ENCODE measurements at regions not wholly inside any gene's neighbourhood (a gene's known extent, or its start where the extent isn't known, plus 50 kb on each side); places are given as distances from the start of the nearest gene placed in this dataset.
"Not testable (repeated sequence)": the region's sequence is repeated elsewhere in the genome, so short reads cannot be mapped to it uniquely, and the experiment has no call there.

- H3K4me3 ChIP-seq (ENCODE audit: low read depth in 1 of 2, low read length in 2 of 2); H3K4me1 ChIP-seq (ENCODE audit: insufficient read depth, low read length); H3K36me3 ChIP-seq (ENCODE audit: insufficient read depth, low read length); H3K27ac ChIP-seq (ENCODE audit: low read depth, low read length); H3K9me3 ChIP-seq (ENCODE audit: low read length); H3K27me3 ChIP-seq (ENCODE audit: control insufficient read depth in 1 of 2, insufficient read depth in 2 of 2, low read length in 2 of 2); H3K9ac ChIP-seq (ENCODE audit: low read length): not testable (repeated sequence)
These were observed 570.8 kb upstream of the PTGER4 start for GRCh38 chr5:40108764-40109390.

- H3K4me1 ChIP-seq (ENCODE audit: insufficient read depth, low read length); H3K27ac ChIP-seq (ENCODE audit: low read depth, low read length); H3K9ac ChIP-seq (ENCODE audit: low read length); H3K9me3 ChIP-seq (ENCODE audit: low read length); H3K4me3 ChIP-seq (ENCODE audit: low read depth in 1 of 2, low read length in 2 of 2); H3K36me3 ChIP-seq (ENCODE audit: insufficient read depth, low read length); H3K27me3 ChIP-seq (ENCODE audit: control insufficient read depth in 1 of 2, insufficient read depth in 2 of 2, low read length in 2 of 2): not testable (repeated sequence)
These were observed 571.9 kb upstream of the PTGER4 start for GRCh38 chr5:40107786-40108185.

- Histone ChIP-seq H3K9me3 (ENCODE audit: low read length) (no peaks in the 10 kb centered on the region), H3K36me3 (ENCODE audit: insufficient read depth, low read length) (no peaks in the 10 kb centered on the region), H3K4me1 (ENCODE audit: insufficient read depth, low read length) (peaks cover 7% of the 10 kb centered on the region), H3K27me3 (ENCODE audit: control insufficient read depth in 1 of 2, insufficient read depth in 2 of 2, low read length in 2 of 2) (no peaks in the 10 kb centered on the region), H3K9ac (ENCODE audit: low read length) (no peak overlapping the region), H3K4me3 (ENCODE audit: low read depth in 1 of 2, low read length in 2 of 2) (no peak overlapping the region), H3K27ac (ENCODE audit: low read depth, low read length) (no peak overlapping the region)
These were observed 572.9 kb upstream of the PTGER4 start for GRCh38 chr5:40106847-40107246.

- H3K27me3 ChIP-seq (ENCODE audit: control insufficient read depth in 1 of 2, insufficient read depth in 2 of 2, low read length in 2 of 2) = no peaks in the 10 kb centered on the region
- H3K4me3 ChIP-seq (ENCODE audit: low read depth in 1 of 2, low read length in 2 of 2) = no peak overlapping the region
- no peak overlapping the region for H3K27ac ChIP-seq (ENCODE audit: low read depth, low read length)
- peaks cover 13% of the 10 kb centered on the region for H3K4me1 ChIP-seq (ENCODE audit: insufficient read depth, low read length)
- H3K36me3 ChIP-seq (ENCODE audit: insufficient read depth, low read length) = no peaks in the 10 kb centered on the region
- H3K9ac ChIP-seq (ENCODE audit: low read length) = no peak overlapping the region
- no peaks in the 10 kb centered on the region for H3K9me3 ChIP-seq (ENCODE audit: low read length)
These were observed 581.4 kb upstream of the PTGER4 start for GRCh38 chr5:40098313-40098712.

- Histone ChIP-seq H3K4me1 (ENCODE audit: insufficient read depth, low read length) (peaks cover 13% of the 10 kb centered on the region), H3K4me3 (ENCODE audit: low read depth in 1 of 2, low read length in 2 of 2) (no peak overlapping the region), H3K36me3 (ENCODE audit: insufficient read depth, low read length) (no peaks in the 10 kb centered on the region), H3K9ac (ENCODE audit: low read length) (no peak overlapping the region), H3K27me3 (ENCODE audit: control insufficient read depth in 1 of 2, insufficient read depth in 2 of 2, low read length in 2 of 2) (no peaks in the 10 kb centered on the region), H3K9me3 (ENCODE audit: low read length) (no peaks in the 10 kb centered on the region), H3K27ac (ENCODE audit: low read depth, low read length) (peak overlapping the region; percentile 32)
These were observed 586.2 kb upstream of the PTGER4 start for GRCh38 chr5:40093550-40093949.

GRCh38 chr5:40089269-40089668, 590.4 kb upstream of the PTGER4 start:
- no peak overlapping the region for H3K4me3 ChIP-seq (ENCODE audit: low read depth in 1 of 2, low read length in 2 of 2)
- H3K9ac ChIP-seq (ENCODE audit: low read length) = no peak overlapping the region
- H3K27ac ChIP-seq (ENCODE audit: low read depth, low read length) = no peak overlapping the region
- no peaks in the 10 kb centered on the region for H3K36me3 ChIP-seq (ENCODE audit: insufficient read depth, low read length)
- H3K4me1 ChIP-seq (ENCODE audit: insufficient read depth, low read length) = peaks cover 3% of the 10 kb centered on the region
- no peaks in the 10 kb centered on the region for H3K27me3 ChIP-seq (ENCODE audit: control insufficient read depth in 1 of 2, insufficient read depth in 2 of 2, low read length in 2 of 2)
- no peaks in the 10 kb centered on the region for H3K9me3 ChIP-seq (ENCODE audit: low read length)

- H3K27ac ChIP-seq (ENCODE audit: low read depth, low read length) = no peak overlapping the region
These were observed 595.1 kb upstream of the PTGER4 start for GRCh38 chr5:40084614-40085013.

GRCh38 chr5:40082313-40082712, 597.4 kb upstream of the PTGER4 start:
- Histone ChIP-seq H3K9me3 (ENCODE audit: low read length) (no peaks in the 10 kb centered on the region), H3K4me3 (ENCODE audit: low read depth in 1 of 2, low read length in 2 of 2) (no peak overlapping the region), H3K9ac (ENCODE audit: low read length) (no peak overlapping the region), H3K27ac (ENCODE audit: low read depth, low read length) (no peak overlapping the region), H3K36me3 (ENCODE audit: insufficient read depth, low read length) (no peaks in the 10 kb centered on the region), H3K4me1 (ENCODE audit: insufficient read depth, low read length) (no peaks in the 10 kb centered on the region), H3K27me3 (ENCODE audit: control insufficient read depth in 1 of 2, insufficient read depth in 2 of 2, low read length in 2 of 2) (no peaks in the 10 kb centered on the region)

More at GRCh38 chr5:40084614-40085013, 595.1 kb upstream of the PTGER4 start:
- Histone ChIP-seq H3K36me3 (ENCODE audit: insufficient read depth, low read length) (no peaks in the 10 kb centered on the region), H3K27me3 (ENCODE audit: control insufficient read depth in 1 of 2, insufficient read depth in 2 of 2, low read length in 2 of 2) (no peaks in the 10 kb centered on the region), H3K9me3 (ENCODE audit: low read length) (no peaks in the 10 kb centered on the region), H3K4me1 (ENCODE audit: insufficient read depth, low read length) (no peaks in the 10 kb centered on the region), H3K9ac (ENCODE audit: low read length) (no peak overlapping the region), H3K4me3 (ENCODE audit: low read depth in 1 of 2, low read length in 2 of 2) (no peak overlapping the region)

- H3K9ac ChIP-seq (ENCODE audit: low read length) = no peak overlapping the region
- H3K36me3 ChIP-seq (ENCODE audit: insufficient read depth, low read length) = no peaks in the 10 kb centered on the region
- H3K4me1 ChIP-seq (ENCODE audit: insufficient read depth, low read length) = no peaks in the 10 kb centered on the region
- H3K9me3 ChIP-seq (ENCODE audit: low read length) = no peaks in the 10 kb centered on the region
- H3K27me3 ChIP-seq (ENCODE audit: control insufficient read depth in 1 of 2, insufficient read depth in 2 of 2, low read length in 2 of 2) = no peaks in the 10 kb centered on the region
- no peak overlapping the region for H3K27ac ChIP-seq (ENCODE audit: low read depth, low read length)
- H3K4me3 ChIP-seq (ENCODE audit: low read depth in 1 of 2, low read length in 2 of 2) = no peak overlapping the region
These were observed 599.5 kb upstream of the PTGER4 start for GRCh38 chr5:40080191-40080590.

- H3K27ac ChIP-seq (ENCODE audit: low read depth, low read length) = no peak overlapping the region
- H3K4me1 ChIP-seq (ENCODE audit: insufficient read depth, low read length) = no peaks in the 10 kb centered on the region
- no peaks in the 10 kb centered on the region for H3K9me3 ChIP-seq (ENCODE audit: low read length)
- H3K4me3 ChIP-seq (ENCODE audit: low read depth in 1 of 2, low read length in 2 of 2) = no peak overlapping the region
- H3K27me3 ChIP-seq (ENCODE audit: control insufficient read depth in 1 of 2, insufficient read depth in 2 of 2, low read length in 2 of 2) = no peaks in the 10 kb centered on the region
- no peak overlapping the region for H3K9ac ChIP-seq (ENCODE audit: low read length)
- H3K36me3 ChIP-seq (ENCODE audit: insufficient read depth, low read length) = no peaks in the 10 kb centered on the region
These were observed 600.7 kb upstream of the PTGER4 start for GRCh38 chr5:40078898-40079575.

GRCh38 chr5:40074826-40075225, 604.9 kb upstream of the PTGER4 start:
- no peaks in the 10 kb centered on the region for H3K9me3 ChIP-seq (ENCODE audit: low read length)

GRCh38 chr5:40073927-40074326, 605.8 kb upstream of the PTGER4 start:
- Histone ChIP-seq H3K9ac (ENCODE audit: low read length) (no peak overlapping the region), H3K27ac (ENCODE audit: low read depth, low read length) (no peak overlapping the region), H3K27me3 (ENCODE audit: control insufficient read depth in 1 of 2, insufficient read depth in 2 of 2, low read length in 2 of 2) (no peaks in the 10 kb centered on the region), H3K9me3 (ENCODE audit: low read length) (no peaks in the 10 kb centered on the region), H3K4me1 (ENCODE audit: insufficient read depth, low read length) (no peaks in the 10 kb centered on the region), H3K4me3 (ENCODE audit: low read depth in 1 of 2, low read length in 2 of 2) (no peak overlapping the region), H3K36me3 (ENCODE audit: insufficient read depth, low read length) (no peaks in the 10 kb centered on the region)

More at GRCh38 chr5:40074826-40075225, 604.9 kb upstream of the PTGER4 start:
- Histone ChIP-seq H3K27me3 (ENCODE audit: control insufficient read depth in 1 of 2, insufficient read depth in 2 of 2, low read length in 2 of 2) (no peaks in the 10 kb centered on the region), H3K4me1 (ENCODE audit: insufficient read depth, low read length) (no peaks in the 10 kb centered on the region), H3K9ac (ENCODE audit: low read length) (no peak overlapping the region), H3K36me3 (ENCODE audit: insufficient read depth, low read length) (no peaks in the 10 kb centered on the region), H3K27ac (ENCODE audit: low read depth, low read length) (no peak overlapping the region), H3K4me3 (ENCODE audit: low read depth in 1 of 2, low read length in 2 of 2) (no peak overlapping the region)
